ENCODE measurements at regions not wholly inside any gene's neighbourhood (a gene's known extent, or its start where the extent isn't known, plus 50 kb on each side); places are given as distances from the start of the nearest gene placed in this dataset.

DNA sequence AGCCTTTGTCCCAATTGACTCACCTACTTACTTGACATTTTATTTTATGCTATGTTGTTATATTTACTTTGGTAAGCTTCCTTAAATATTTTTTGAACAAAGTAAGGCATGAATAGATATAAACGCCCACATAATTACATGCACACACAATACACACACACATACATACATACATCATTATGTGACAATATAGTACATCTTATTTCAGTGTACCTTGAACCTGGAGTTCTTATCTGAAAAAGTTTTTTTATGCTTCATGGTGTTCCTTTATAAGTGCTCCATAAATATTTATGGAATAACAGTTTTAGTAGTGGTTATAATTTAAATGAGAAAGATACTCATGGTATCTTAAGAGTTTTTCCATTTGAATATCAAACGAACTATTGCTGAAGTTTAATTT lies 102.8 kb upstream of the MTPN start:
- TF ChIP-seq, protein P1, sequence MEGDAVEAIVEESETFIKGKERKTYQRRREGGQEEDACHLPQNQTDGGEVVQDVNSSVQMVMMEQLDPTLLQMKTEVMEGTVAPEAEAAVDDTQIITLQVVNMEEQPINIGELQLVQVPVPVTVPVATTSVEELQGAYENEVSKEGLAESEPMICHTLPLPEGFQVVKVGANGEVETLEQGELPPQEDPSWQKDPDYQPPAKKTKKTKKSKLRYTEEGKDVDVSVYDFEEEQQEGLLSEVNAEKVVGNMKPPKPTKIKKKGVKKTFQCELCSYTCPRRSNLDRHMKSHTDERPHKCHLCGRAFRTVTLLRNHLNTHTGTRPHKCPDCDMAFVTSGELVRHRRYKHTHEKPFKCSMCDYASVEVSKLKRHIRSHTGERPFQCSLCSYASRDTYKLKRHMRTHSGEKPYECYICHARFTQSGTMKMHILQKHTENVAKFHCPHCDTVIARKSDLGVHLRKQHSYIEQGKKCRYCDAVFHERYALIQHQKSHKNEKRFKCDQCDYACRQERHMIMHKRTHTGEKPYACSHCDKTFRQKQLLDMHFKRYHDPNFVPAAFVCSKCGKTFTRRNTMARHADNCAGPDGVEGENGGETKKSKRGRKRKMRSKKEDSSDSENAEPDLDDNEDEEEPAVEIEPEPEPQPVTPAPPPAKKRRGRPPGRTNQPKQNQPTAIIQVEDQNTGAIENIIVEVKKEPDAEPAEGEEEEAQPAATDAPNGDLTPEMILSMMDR (IDR thresholded peaks at IDR 0.05) = no peak
- TF ChIP-seq POLR2AphosphoS5 (IDR thresholded peaks at IDR 0.05) (no peak), POLR2A (IDR thresholded peaks at IDR 0.05) (no peak), EP300 (IDR thresholded peaks at IDR 0.05) (no peak)

All from stomach (tissue), 4 donors.